IMR-90 (cell line): ENCODE measurements at regions not wholly inside any gene's neighbourhood (a gene's known extent, or its start where the extent isn't known, plus 50 kb on each side); places are given as distances from the start of the nearest gene placed in this dataset.

ENCODE experiments used
- BHLHE40 ChIP-seq: fragments of 150-350 bp; IDR thresholded peaks from 2 replicates; pipeline ENCODE4 v1.6.1; 2016; ENCODE audit warnings: mild to moderate bottlenecking, low read depth, low read length
- CEBPB ChIP-seq: IDR thresholded peaks from 2 replicates; pipeline ENCODE4 v1.6.1; 2012; ENCODE audit warnings: low read depth, low read length, improper control_type of control experiment
- CTCF ChIP-seq: conservative IDR thresholded peaks from 2 replicates; pipeline ENCODE4 v1.5.1; 2012; ENCODE audit warnings: mild to moderate bottlenecking, low read depth, low read length, improper control_type of control experiment
- ELK1 ChIP-seq: fragments of 150-350 bp; IDR thresholded peaks from 2 replicates; pipeline ENCODE4 v1.6.1; 2016; ENCODE audit warnings: low read depth, mild to moderate bottlenecking, low read length, moderate library complexity, borderline replicate concordance
- MAZ ChIP-seq: IDR thresholded peaks from 2 replicates; pipeline ENCODE4 v1.6.1; 2012; ENCODE audit warnings: low read depth, mild to moderate bottlenecking, low read length, improper control_type of control experiment, moderate library complexity, borderline replicate concordance
- MXI1 ChIP-seq: IDR thresholded peaks from 2 replicates; pipeline ENCODE4 v1.6.1; 2012; ENCODE audit warnings: low read depth, mild to moderate bottlenecking, low read length, moderate library complexity, borderline replicate concordance
- NFE2L2 ChIP-seq: fragments of 150-350 bp; IDR thresholded peaks from 2 replicates; pipeline ENCODE4 v1.6.1; 2016; ENCODE audit warnings: low read depth, mild to moderate bottlenecking, low read length
- POLR2A ChIP-seq: IDR thresholded peaks from 2 replicates; pipeline ENCODE4 v1.6.1; 2012; ENCODE audit warnings: mild to moderate bottlenecking, low read depth, low read length
- RAD21 ChIP-seq: IDR thresholded peaks from 2 replicates; pipeline ENCODE4 v1.6.1; 2012; ENCODE audit warnings: low read length, improper control_type of control experiment
- RCOR1 ChIP-seq: IDR thresholded peaks from 2 replicates; pipeline ENCODE4 v1.6.1; 2012; ENCODE audit warnings: mild to moderate bottlenecking, low read length, improper control_type of control experiment; ENCODE audit not compliant: insufficient replicate concordance
- SMC3 ChIP-seq: fragments of 150-350 bp; IDR thresholded peaks from 2 replicates; pipeline ENCODE4 v1.6.1; 2016; ENCODE audit warnings: low read depth, mild to moderate bottlenecking, antibody characterized with exemption, low read length, moderate library complexity
- USF2 ChIP-seq: fragments of 150-350 bp; IDR thresholded peaks from 2 replicates; pipeline ENCODE4 v1.6.1; 2017; ENCODE audit warnings: mild to moderate bottlenecking, antibody characterized with exemption, low read length, low read depth

- TF ChIP-seq RAD21 (no peak), CTCF (no peak), ELK1 (no peak), NFE2L2 (no peak), RCOR1 (no peak), BHLHE40 (no peak), POLR2A (no peak), CEBPB (no peak), SMC3 (no peak), USF2 (no peak), MXI1 (no peak), MAZ (no peak)
Observed at GRCh38 chr2:184304006-184304405, 294.3 kb upstream of the ZNF804A start.
